Glutamatergic neuron (in vitro differentiated cells): ENCODE measurements at regions not wholly inside any gene's neighbourhood (a gene's known extent, or its start where the extent isn't known, plus 50 kb on each side); places are given as distances from the start of the nearest gene placed in this dataset.

Source experiments
- DNase-seq: peaks from one replicate; pipeline ENCODE4 v3.0.0; 2022
- H3K27ac Mint-ChIP-seq: one replicate; pipeline ENCODE4 v1.8.0; 2020; ENCODE audit warnings: mild to moderate bottlenecking, mixed read lengths, inconsistent platforms; ENCODE audit not compliant: unreplicated experiment
- H3K27me3 Mint-ChIP-seq: one replicate; pipeline ENCODE4 v1.8.0; 2020; ENCODE audit warnings: mild to moderate bottlenecking, moderate library complexity, mixed read lengths, inconsistent platforms; ENCODE audit not compliant: unreplicated experiment
- H3K36me3 Mint-ChIP-seq: one replicate; pipeline ENCODE4 v1.8.0; 2020; ENCODE audit warnings: mild to moderate bottlenecking, mixed read lengths, inconsistent platforms; ENCODE audit not compliant: unreplicated experiment
- H3K4me1 Mint-ChIP-seq: one replicate; pipeline ENCODE4 v1.8.0; 2020; ENCODE audit warnings: mild to moderate bottlenecking, low read depth, mixed read lengths, inconsistent platforms; ENCODE audit not compliant: unreplicated experiment
- H3K4me3 Mint-ChIP-seq: one replicate; pipeline ENCODE4 v1.8.0; 2020; ENCODE audit warnings: mild to moderate bottlenecking, mixed read lengths, inconsistent platforms; ENCODE audit not compliant: unreplicated experiment
- H3K9me3 Mint-ChIP-seq: one replicate; pipeline ENCODE4 v1.8.0; 2020; ENCODE audit warnings: mild to moderate bottlenecking, moderate library complexity, mixed read lengths, inconsistent platforms; ENCODE audit not compliant: unreplicated experiment
- CTCF ChIP-seq: fragments of 200-600 bp; sonication (generic); IDR thresholded peaks from one replicate; pipeline ENCODE4 v1.5.0; 2021; ENCODE audit not compliant: partially characterized antibody, unreplicated experiment

- H3K36me3 Mint-ChIP-seq, result peaks cover 5% of the 10 kb centered on the region
- no peak for TF ChIP-seq CTCF
- DNase-seq, result no peak
- no peak overlapping the region for H3K27ac Mint-ChIP-seq
- no peak overlapping the region for H3K4me3 Mint-ChIP-seq
- H3K27me3 Mint-ChIP-seq, result no peaks in the 10 kb centered on the region
- peaks cover 5% of the 10 kb centered on the region for H3K9me3 Mint-ChIP-seq
- no peaks in the 10 kb centered on the region for H3K4me1 Mint-ChIP-seq
These were observed 159.5 kb downstream of the YTHDC2 start for GRCh38 chr5:113673041-113673440.

GRCh38 chr5:113675166-113675565, 161.7 kb downstream of the YTHDC2 start:
- TF ChIP-seq CTCF, result no peak
- H3K27me3 Mint-ChIP-seq, result no peaks in the 10 kb centered on the region
- no peak for DNase-seq
- H3K4me1 Mint-ChIP-seq, result no peaks in the 10 kb centered on the region
- peaks cover 3% of the 10 kb centered on the region for H3K9me3 Mint-ChIP-seq
- H3K27ac Mint-ChIP-seq, result no peak overlapping the region
- peaks cover 5% of the 10 kb centered on the region for H3K36me3 Mint-ChIP-seq
- no peak overlapping the region for H3K4me3 Mint-ChIP-seq

DNA sequence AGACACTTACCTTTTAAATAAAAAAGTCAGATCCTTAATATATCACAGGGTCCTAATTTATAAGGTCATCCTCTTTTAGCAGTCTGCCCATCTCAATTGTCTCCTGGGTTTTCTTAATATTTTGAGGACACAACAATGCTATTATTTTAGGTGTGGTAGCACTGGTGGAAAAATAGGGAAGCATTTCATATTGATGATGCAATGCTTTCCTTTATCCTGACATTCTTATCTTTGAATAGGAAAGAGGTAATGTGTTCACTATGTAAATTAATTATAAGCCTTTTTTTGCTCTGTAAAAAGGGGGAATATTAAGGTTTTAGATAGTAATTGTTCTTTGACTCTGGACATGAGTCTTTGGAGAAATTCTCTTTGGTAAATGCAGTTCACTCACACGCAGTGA, 164.7 kb downstream of the YTHDC2 start:
- no peak for TF ChIP-seq CTCF
- Mint-ChIP-seq H3K4me1 (no peaks in the 10 kb centered on the region), H3K27me3 (no peaks in the 10 kb centered on the region), H3K27ac (no peak overlapping the region), H3K36me3 (peaks cover 5% of the 10 kb centered on the region), H3K4me3 (no peak overlapping the region), H3K9me3 (no peaks in the 10 kb centered on the region)
- DNase-seq, result no peak

DNA sequence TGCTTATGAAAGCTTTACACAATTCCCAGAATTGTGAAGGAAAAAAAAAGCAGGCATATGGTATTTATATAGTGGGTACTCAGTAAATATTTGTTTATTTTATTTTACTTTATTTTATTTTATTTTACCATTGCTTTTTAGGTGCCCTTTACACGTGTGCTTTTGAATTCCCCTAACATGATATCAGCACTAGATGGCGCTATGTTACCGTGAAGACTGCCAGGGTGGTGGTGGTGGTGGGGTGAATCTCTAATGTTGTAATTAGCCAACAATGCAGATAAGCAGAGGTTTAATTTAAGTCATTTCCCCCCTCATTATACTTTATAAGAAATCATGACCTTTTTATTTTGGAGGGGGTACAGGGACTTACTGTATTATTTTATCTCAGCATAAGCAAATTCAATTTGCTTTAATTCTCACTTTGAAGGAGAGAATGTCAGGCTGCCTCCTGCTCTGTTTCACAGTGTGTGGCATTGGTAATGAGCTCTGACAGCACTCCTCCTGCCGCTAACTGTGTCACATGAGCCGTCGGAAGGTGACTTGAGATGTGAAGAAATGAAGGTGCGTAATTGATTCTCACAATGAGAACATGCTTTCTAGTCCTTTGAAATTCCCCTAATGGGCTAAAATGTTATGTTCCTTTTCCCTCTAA, 165.6 kb downstream of the YTHDC2 start:
- DNase-seq, result no peak
- H3K4me3 Mint-ChIP-seq, result no peak overlapping the region
- H3K27me3 Mint-ChIP-seq, result no peaks in the 10 kb centered on the region
- no peak overlapping the region for H3K27ac Mint-ChIP-seq
- H3K36me3 Mint-ChIP-seq, result peaks cover 2% of the 10 kb centered on the region
- H3K4me1 Mint-ChIP-seq, result no peaks in the 10 kb centered on the region
- H3K9me3 Mint-ChIP-seq, result no peaks in the 10 kb centered on the region
- TF ChIP-seq CTCF, result peak; percentile 81

GRCh38 chr5:113680534-113680933, 167.0 kb downstream of the YTHDC2 start:
- no peaks in the 10 kb centered on the region for H3K4me1 Mint-ChIP-seq
- no peaks in the 10 kb centered on the region for H3K9me3 Mint-ChIP-seq
- H3K36me3 Mint-ChIP-seq, result no peaks in the 10 kb centered on the region
- no peak for DNase-seq
- TF ChIP-seq CTCF, result no peak
- no peak overlapping the region for H3K27ac Mint-ChIP-seq
- no peak overlapping the region for H3K4me3 Mint-ChIP-seq
- no peaks in the 10 kb centered on the region for H3K27me3 Mint-ChIP-seq
